OCI-LY7 (cell line): ENCODE measurements at regions not wholly inside any gene's neighbourhood (a gene's known extent, or its start where the extent isn't known, plus 50 kb on each side); places are given as distances from the start of the nearest gene placed in this dataset.

ENCODE experiments used
- BruUV-seq: library from RNA; stranded (reverse); fragments of 400-500 nt; replicated peaks from 2 replicates; lab custom pipeline; 2021; lab: Mats Ljungman, UMichigan
- CTCF ChIA-PET: fragments of 300-600 bp; sonication (Branson Sonifier 250); formaldehyde crosslinking; loops from one replicate; lab custom pipeline; 2022; ENCODE audit warnings: antibody characterized with exemption; ENCODE audit not compliant: unreplicated experiment; lab: Charles Lee
- POLR2A ChIA-PET: fragments of 300-600 bp; sonication (Branson Sonifier 250); formaldehyde crosslinking; loops from one replicate; lab custom pipeline; 2022; ENCODE audit warnings: antibody characterized with exemption; lab: Charles Lee
- DNase-seq: peaks from one replicate; pipeline ENCODE4 v3.0.0-alpha.2; 2015; ENCODE audit warnings: low spot score
- H2AFZ ChIP-seq: fragments of 200-600 bp; sonication (generic), shearing (Covaris generic); 2 replicates; pipeline ENCODE4 v1.6.1; 2014; ENCODE audit warnings: mild to moderate bottlenecking, antibody characterized with exemption, low read length, moderate library complexity
- H3K27ac ChIP-seq: fragments of 200-600 bp; sonication (generic); 2 replicates; pipeline ENCODE4 v1.5.1; 2014; ENCODE audit warnings: mixed run types, low read depth, mild to moderate bottlenecking, moderate library complexity, low read length, inconsistent platforms; ENCODE audit not compliant: poor library complexity, severe bottlenecking
- H3K36me3 ChIP-seq: fragments of 200-600 bp; sonication (generic); 2 replicates; pipeline ENCODE4 v1.6.1; 2014; ENCODE audit warnings: mild to moderate bottlenecking, antibody characterized with exemption, low read length, moderate library complexity, mixed read lengths; ENCODE audit not compliant: insufficient read depth
- H3K4me1 ChIP-seq: fragments of 200-600 bp; sonication (generic); 2 replicates; pipeline ENCODE4 v1.5.1; 2014; ENCODE audit warnings: mild to moderate bottlenecking, low read length; ENCODE audit not compliant: insufficient read depth, poor library complexity, severe bottlenecking
- H3K4me2 ChIP-seq: fragments of 200-600 bp; sonication (generic); 2 replicates; pipeline ENCODE4 v1.6.1; 2014; ENCODE audit warnings: mild to moderate bottlenecking, low read length
- H3K4me3 ChIP-seq: fragments of 200-600 bp; sonication (generic); 2 replicates; pipeline ENCODE4 v1.5.1; 2014; ENCODE audit warnings: mild to moderate bottlenecking, low read depth, low read length; ENCODE audit not compliant: poor library complexity, severe bottlenecking
- H3K79me2 ChIP-seq: fragments of 200-600 bp; sonication (generic); 2 replicates; pipeline ENCODE4 v1.6.1; 2016; ENCODE audit warnings: low read depth, mild to moderate bottlenecking, low read length, moderate library complexity, mixed read lengths; ENCODE audit not compliant: insufficient read depth
- H3K9me2 ChIP-seq: fragments of 200-600 bp; sonication (generic); 2 replicates; pipeline ENCODE4 v1.6.1; 2016; ENCODE audit warnings: mild to moderate bottlenecking, low read length, mixed read lengths; ENCODE audit not compliant: insufficient read depth
- H3K9me3 ChIP-seq: fragments of 200-600 bp; sonication (generic); 2 replicates; pipeline ENCODE4 v1.6.1; 2014; ENCODE audit warnings: mild to moderate bottlenecking, mixed run types, low read length, mixed read lengths
- H4K20me1 ChIP-seq: fragments of 200-600 bp; sonication (generic); 2 replicates; pipeline ENCODE4 v1.6.1; 2014; ENCODE audit warnings: mild to moderate bottlenecking, antibody characterized with exemption, low read length, moderate library complexity, mixed read lengths; ENCODE audit not compliant: insufficient read depth
- CTCF ChIP-seq: fragments of 200-600 bp; sonication (generic); conservative IDR thresholded peaks from 2 replicates; pipeline ENCODE4 v1.5.1; 2014; ENCODE audit warnings: mild to moderate bottlenecking, antibody characterized with exemption, low read length, moderate library complexity, mixed read lengths
- EZH2phosphoT487 ChIP-seq: fragments of 200-600 bp; sonication (generic); IDR thresholded peaks from 2 replicates; pipeline ENCODE4 v1.6.1; 2018; ENCODE audit warnings: low read depth, borderline replicate concordance, mild to moderate bottlenecking, mixed run types, antibody characterized with exemption, low read length, moderate library complexity, mixed read lengths
- intact Hi-C: fragments of 100-400 bp; cut with micrococcal nuclease; formaldehyde crosslinking; loops from one replicate; pipeline ENCODE4 v1.10.0; 2022; ENCODE audit not compliant: unreplicated experiment

GRCh38 chr2:235162082-235162836 is 210.4 kb downstream of the SH3BP4 start:
- Histone ChIP-seq H3K4me2 (no peak overlapping the region), H2AFZ (no peak overlapping the region), H3K9me2 (no peaks in the 10 kb centered on the region), H4K20me1 (no peaks in the 10 kb centered on the region), H3K4me1 (no peaks in the 10 kb centered on the region), H3K36me3 (no peaks in the 10 kb centered on the region), H3K27ac (no peak overlapping the region), H3K4me3 (no peak overlapping the region), H3K79me2 (no peaks in the 10 kb centered on the region), H3K9me3 (no peaks in the 10 kb centered on the region)
- no TSS peak for BruUV-seq
- ChIA-PET POLR2A (no interaction called here), CTCF (no interaction called here)
- TF ChIP-seq CTCF (no peak), EZH2phosphoT487 (no peak)
- intact Hi-C loops, result no loop called here
- DNase-seq, result no peak

- TF ChIP-seq EZH2phosphoT487 (no peak), CTCF (no peak)
- POLR2A ChIA-PET, result no interaction called here
- no TSS peak for BruUV-seq
Measured at GRCh38 chr2:235162837-235163197, 211.0 kb downstream of the SH3BP4 start.

GRCh38 chr2:235165136-235165535 is 213.3 kb downstream of the SH3BP4 start:
- no peak for DNase-seq
- Histone ChIP-seq H3K4me2 (no peak overlapping the region), H3K4me3 (no peak overlapping the region), H3K9me2 (no peaks in the 10 kb centered on the region), H3K79me2 (no peaks in the 10 kb centered on the region), H4K20me1 (no peaks in the 10 kb centered on the region), H3K9me3 (no peaks in the 10 kb centered on the region), H3K36me3 (no peaks in the 10 kb centered on the region), H2AFZ (no peak overlapping the region), H3K4me1 (no peaks in the 10 kb centered on the region), H3K27ac (no peak overlapping the region)
- intact Hi-C loops, result no loop called here
- ChIA-PET CTCF (no interaction called here), POLR2A (no interaction called here)
- BruUV-seq, result no TSS peak
- TF ChIP-seq CTCF, result no peak
- no peak for TF ChIP-seq EZH2phosphoT487

More at GRCh38 chr2:235162837-235163197, 211.0 kb downstream of the SH3BP4 start:
- Histone ChIP-seq H3K9me3 (no peaks in the 10 kb centered on the region), H3K4me2 (no peak overlapping the region), H3K27ac (no peak overlapping the region), H3K4me1 (no peaks in the 10 kb centered on the region), H3K79me2 (no peaks in the 10 kb centered on the region), H3K9me2 (no peaks in the 10 kb centered on the region), H3K36me3 (no peaks in the 10 kb centered on the region), H2AFZ (no peak overlapping the region), H4K20me1 (no peaks in the 10 kb centered on the region), H3K4me3 (no peak overlapping the region)
- CTCF ChIA-PET, result no interaction called here
- intact Hi-C loops, result no loop called here
- DNase-seq, result no peak
